SK-N-SH (cell line): ENCODE measurements at regions not wholly inside any gene's neighbourhood (a gene's known extent, or its start where the extent isn't known, plus 50 kb on each side); places are given as distances from the start of the nearest gene placed in this dataset.

Source experiments
- CTCF ChIP-seq: fragments of 200-600 bp; sonication (generic); IDR thresholded peaks from 2 replicates; pipeline ENCODE4 v1.6.1; 2017; ENCODE audit warnings: antibody characterized with exemption, mild to moderate bottlenecking, moderate library complexity
- GATA2 ChIP-seq: sonication (generic); formaldehyde crosslinking; IDR thresholded peaks from 2 replicates; pipeline ENCODE4 v1.5.0; 2020; ENCODE audit warnings: mild to moderate bottlenecking, missing genetic modification reagents
- RCOR1 ChIP-seq: fragments of 150-350 bp; IDR thresholded peaks from 2 replicates; pipeline ENCODE4 v1.6.1; 2017; ENCODE audit warnings: antibody characterized with exemption, low read length

GRCh38 chr2:4415810-4416413 is 712.5 kb downstream of the DCDC2C start:
- TF ChIP-seq GATA2 (no peak), CTCF (no peak), RCOR1 (no peak)
